ENCODE measurements at regions not wholly inside any gene's neighbourhood (a gene's known extent, or its start where the extent isn't known, plus 50 kb on each side); places are given as distances from the start of the nearest gene placed in this dataset.

GRCh38 chr4:101475246-101475645 is 127.9 kb upstream of the PPP3CA start:
- no peaks in the 10 kb centered on the region for H3K36me3 ChIP-seq (replicated peaks; ENCODE audit: low read depth, low read length)
- no peak overlapping the region for H3K9ac ChIP-seq (ENCODE audit: low read length)
- H2AFZ ChIP-seq (ENCODE audit: low read depth, low read length) = no peak overlapping the region
- no peaks in the 10 kb centered on the region for H3K9me3 ChIP-seq (ENCODE audit: insufficient read depth, low read length)
- H3K4me3 ChIP-seq (ENCODE audit: low read length) = no peak overlapping the region
- H3K27ac ChIP-seq (ENCODE audit: low read length) = no peak overlapping the region
- no peaks in the 10 kb centered on the region for H3K4me1 ChIP-seq (ENCODE audit: low read length)
- H3K4me2 ChIP-seq (ENCODE audit: low read length) = no peak overlapping the region
- no peaks in the 10 kb centered on the region for H3K79me2 ChIP-seq (ENCODE audit: low read length)
- H4K20me1 ChIP-seq (ENCODE audit: insufficient read depth, low read length) = no peaks in the 10 kb centered on the region
- no peak for TF ChIP-seq EZH2phosphoT487 (IDR thresholded peaks at IDR 0.05; ENCODE audit: low read depth)
- no peak for TF ChIP-seq CTCF (IDR thresholded peaks at IDR 0.05; ENCODE audit: low read depth, low read length)
- no peaks in the 10 kb centered on the region for H3K27me3 ChIP-seq (ENCODE audit: low read depth, low read length)

GRCh38 chr4:101471201-101471600 is 123.9 kb upstream of the PPP3CA start:
- Histone ChIP-seq H3K4me3 (ENCODE audit: low read length) (no peak overlapping the region), H3K27ac (ENCODE audit: low read length) (no peak overlapping the region), H3K27me3 (ENCODE audit: low read depth, low read length) (no peaks in the 10 kb centered on the region), H2AFZ (ENCODE audit: low read depth, low read length) (no peak overlapping the region), H3K36me3 (replicated peaks; ENCODE audit: low read depth, low read length) (no peaks in the 10 kb centered on the region), H3K9me3 (ENCODE audit: insufficient read depth, low read length) (no peaks in the 10 kb centered on the region), H3K9ac (ENCODE audit: low read length) (no peak overlapping the region), H3K4me1 (ENCODE audit: low read length) (no peaks in the 10 kb centered on the region), H3K4me2 (ENCODE audit: low read length) (no peak overlapping the region), H4K20me1 (ENCODE audit: insufficient read depth, low read length) (no peaks in the 10 kb centered on the region), H3K79me2 (ENCODE audit: low read length) (no peaks in the 10 kb centered on the region)
- TF ChIP-seq EZH2phosphoT487 (IDR thresholded peaks at IDR 0.05; ENCODE audit: low read depth) (no peak), CTCF (IDR thresholded peaks at IDR 0.05; ENCODE audit: low read depth, low read length) (no peak)

GRCh38 chr4:101464596-101464995 is 117.3 kb upstream of the PPP3CA start:
- Histone ChIP-seq H3K9me3 (ENCODE audit: insufficient read depth, low read length) (no peaks in the 10 kb centered on the region), H3K79me2 (ENCODE audit: low read length) (no peaks in the 10 kb centered on the region), H2AFZ (ENCODE audit: low read depth, low read length) (no peak overlapping the region), H3K27ac (ENCODE audit: low read length) (no peak overlapping the region), H4K20me1 (ENCODE audit: insufficient read depth, low read length) (no peaks in the 10 kb centered on the region), H3K4me3 (ENCODE audit: low read length) (no peak overlapping the region), H3K4me1 (ENCODE audit: low read length) (no peaks in the 10 kb centered on the region), H3K27me3 (ENCODE audit: low read depth, low read length) (no peaks in the 10 kb centered on the region), H3K36me3 (replicated peaks; ENCODE audit: low read depth, low read length) (no peaks in the 10 kb centered on the region), H3K9ac (ENCODE audit: low read length) (no peak overlapping the region), H3K4me2 (ENCODE audit: low read length) (no peak overlapping the region)
- no peak for TF ChIP-seq EZH2phosphoT487 (IDR thresholded peaks at IDR 0.05; ENCODE audit: low read depth)
- TF ChIP-seq CTCF (IDR thresholded peaks at IDR 0.05; ENCODE audit: low read depth, low read length) = no peak

- Histone ChIP-seq H3K36me3 (replicated peaks; ENCODE audit: low read depth, low read length) (no peaks in the 10 kb centered on the region), H3K4me1 (ENCODE audit: low read length) (no peaks in the 10 kb centered on the region), H3K4me2 (ENCODE audit: low read length) (no peak overlapping the region), H4K20me1 (ENCODE audit: insufficient read depth, low read length) (no peaks in the 10 kb centered on the region), H3K4me3 (ENCODE audit: low read length) (no peak overlapping the region), H2AFZ (ENCODE audit: low read depth, low read length) (no peak overlapping the region), H3K27ac (ENCODE audit: low read length) (no peak overlapping the region), H3K79me2 (ENCODE audit: low read length) (no peaks in the 10 kb centered on the region), H3K9me3 (ENCODE audit: insufficient read depth, low read length) (no peaks in the 10 kb centered on the region), H3K9ac (ENCODE audit: low read length) (no peak overlapping the region), H3K27me3 (ENCODE audit: low read depth, low read length) (no peaks in the 10 kb centered on the region)
- TF ChIP-seq EZH2phosphoT487 (IDR thresholded peaks at IDR 0.05; ENCODE audit: low read depth) (no peak), CTCF (IDR thresholded peaks at IDR 0.05; ENCODE audit: low read depth, low read length) (no peak)
Observed at GRCh38 chr4:101458914-101459313, 111.6 kb upstream of the PPP3CA start.

Data from OCI-LY3 (cell line).